ENCODE measurements at regions not wholly inside any gene's neighbourhood (a gene's known extent, or its start where the extent isn't known, plus 50 kb on each side); places are given as distances from the start of the nearest gene placed in this dataset.

- FAIRE-seq: no peak
Measured at GRCh38 chr12:78703820-78704525, 160.6 kb upstream of the SYT1 start.

- no peak for FAIRE-seq
Measured at GRCh38 chr12:78711954-78712353, 152.6 kb upstream of the SYT1 start.

GRCh38 chr12:78712834-78713481 lies 151.6 kb upstream of the SYT1 start:
- no peak for FAIRE-seq

DNA sequence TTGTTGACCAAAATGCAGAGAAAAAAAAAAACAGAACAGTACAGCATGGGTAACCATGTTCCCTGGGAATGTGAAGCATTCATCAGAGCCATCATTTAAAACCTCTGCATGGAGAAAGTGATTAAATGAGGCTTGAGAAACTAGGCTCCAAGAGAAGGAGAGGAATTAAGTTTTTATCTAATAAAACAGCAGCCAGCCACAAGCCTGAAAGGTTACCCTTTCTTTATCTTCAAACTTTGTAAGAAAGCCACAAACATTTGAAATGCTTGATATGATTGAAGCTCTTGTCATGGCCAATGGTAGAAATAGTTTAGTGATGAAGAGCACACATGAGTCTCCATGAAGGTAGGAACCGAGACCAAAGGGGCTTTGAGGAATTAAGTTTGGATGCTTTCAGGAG lies 144.9 kb upstream of the SYT1 start:
- no peak for FAIRE-seq

- FAIRE-seq: no peak
Measured at GRCh38 chr12:78721906-78722305, 142.7 kb upstream of the SYT1 start.

- no peak for FAIRE-seq
Measured at GRCh38 chr12:78725033-78725432, 139.5 kb upstream of the SYT1 start.

DNA sequence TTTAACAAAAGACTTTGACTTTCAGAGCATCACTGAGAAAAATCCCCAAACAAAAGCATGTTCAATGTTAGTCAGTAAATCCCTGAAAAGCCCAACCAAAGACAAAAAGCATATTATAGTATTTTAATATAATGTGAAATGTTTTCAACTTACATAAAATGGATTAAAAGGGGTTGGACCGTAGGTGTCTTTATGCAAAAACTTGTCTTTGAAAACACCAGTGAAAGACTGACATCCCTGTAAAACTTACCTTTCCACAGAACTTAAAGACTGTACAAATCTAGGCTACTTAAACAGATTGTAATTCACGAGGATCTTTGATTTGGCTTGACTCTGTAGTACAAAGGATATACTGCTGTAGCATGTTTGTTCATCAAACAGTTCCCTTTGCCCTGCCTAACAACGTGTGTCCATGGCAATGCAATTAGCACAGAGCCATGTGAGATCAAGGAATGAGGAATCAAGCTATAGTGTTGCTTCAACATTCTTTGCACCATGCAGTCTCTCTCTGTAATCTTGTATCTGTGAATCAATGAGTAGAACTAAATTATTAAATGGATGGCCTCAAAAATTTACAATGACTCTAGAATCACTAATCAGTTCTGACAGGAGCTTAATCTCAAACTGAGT lies 138.5 kb upstream of the SYT1 start:
- no peak for FAIRE-seq

GRCh38 chr12:78726854-78727253 lies 137.7 kb upstream of the SYT1 start:
- no peak for FAIRE-seq

DNA sequence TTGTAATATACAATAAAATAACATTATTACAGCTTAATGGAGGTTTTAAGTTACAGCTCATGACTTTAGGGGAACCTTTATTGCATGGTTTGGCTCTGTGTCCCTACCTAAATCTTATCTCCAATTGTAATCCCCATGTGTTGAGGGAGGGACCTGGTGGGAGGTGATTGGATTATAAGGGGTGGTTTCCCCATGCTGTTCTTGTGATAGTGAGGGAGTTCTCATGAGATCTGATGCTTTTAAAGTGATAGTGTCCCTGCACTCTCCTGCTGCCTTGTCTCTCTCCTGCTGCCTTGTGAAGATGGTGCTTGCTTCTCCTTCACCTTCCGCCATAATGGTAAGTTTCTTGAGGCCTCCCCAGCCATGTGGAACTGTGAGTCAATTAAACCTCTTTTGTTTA lies 132.1 kb upstream of the SYT1 start:
- FAIRE-seq: no peak

DNA sequence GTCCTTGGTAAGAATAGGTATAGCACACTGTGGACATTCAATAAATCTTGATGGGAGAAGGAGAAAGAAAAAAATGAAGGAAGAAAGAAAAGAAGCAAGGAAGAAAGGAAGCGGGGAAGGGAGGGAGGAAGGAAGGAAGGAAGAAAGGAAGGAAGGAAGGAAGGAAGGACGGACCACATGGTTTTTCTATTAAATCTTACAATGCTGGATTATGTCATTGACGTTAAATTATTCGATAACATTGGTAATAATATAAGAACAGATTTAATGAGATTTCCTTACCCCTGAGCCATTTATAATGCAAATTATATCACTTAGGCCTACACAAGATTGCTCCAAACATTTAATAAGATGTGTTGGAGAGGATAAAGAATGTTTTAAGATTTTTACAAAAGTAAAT lies 124.9 kb upstream of the SYT1 start:
- FAIRE-seq: no peak

DNA sequence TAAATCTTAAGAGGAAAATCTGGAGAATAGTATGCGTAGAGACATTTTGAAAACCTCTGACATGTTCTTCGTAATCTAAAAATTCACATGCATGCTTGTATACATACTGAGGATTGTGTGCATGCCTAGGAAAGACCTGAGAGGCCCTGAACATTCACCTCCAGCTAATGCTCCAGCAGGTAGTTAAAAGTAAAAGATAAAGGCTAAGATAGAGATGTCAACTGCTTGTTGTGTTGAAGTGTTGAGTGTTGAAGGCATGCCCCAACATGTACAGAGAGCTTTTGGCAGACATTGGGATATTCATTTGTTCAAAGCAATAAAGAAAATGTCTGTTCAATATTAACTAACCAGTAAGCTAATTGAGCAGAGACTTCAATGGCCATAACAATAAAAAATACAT lies 118.6 kb upstream of the SYT1 start:
- FAIRE-seq: no peak

GRCh38 chr12:78753058-78753457 lies 111.5 kb upstream of the SYT1 start:
- FAIRE-seq: no peak

GRCh38 chr12:78756936-78757335 lies 107.6 kb upstream of the SYT1 start:
- no peak for FAIRE-seq

- FAIRE-seq: no peak
Measured at GRCh38 chr12:78759367-78759766, 105.2 kb upstream of the SYT1 start.

- FAIRE-seq: no peak
Measured at GRCh38 chr12:78760906-78761305, 103.7 kb upstream of the SYT1 start.

GRCh38 chr12:78764913-78765312 lies 99.7 kb upstream of the SYT1 start:
- FAIRE-seq: no peak

GRCh38 chr12:78767264-78767981 lies 97.2 kb upstream of the SYT1 start:
- no peak for FAIRE-seq

DNA sequence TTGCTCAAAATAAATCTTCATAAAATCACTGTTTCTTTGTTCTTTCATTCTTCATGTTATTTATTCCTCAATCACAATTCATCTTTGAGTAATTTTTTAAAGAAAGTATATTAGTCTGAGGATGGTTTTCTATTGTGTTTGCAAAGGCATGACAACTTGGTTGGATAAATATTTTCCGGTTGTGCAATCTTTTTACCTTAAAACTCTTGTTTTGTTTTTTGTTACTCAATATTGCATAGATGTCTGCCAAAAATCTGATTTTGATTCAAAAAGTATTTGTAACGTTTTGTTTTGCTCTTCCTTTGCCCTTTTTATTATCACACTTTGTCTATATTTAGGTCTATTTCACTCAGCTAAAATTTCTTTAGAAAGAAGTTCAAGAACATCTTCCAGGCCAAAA lies 86.2 kb upstream of the SYT1 start:
- FAIRE-seq: no peak

- FAIRE-seq: no peak
Measured at GRCh38 chr12:78787576-78787975, 77.0 kb upstream of the SYT1 start.

- FAIRE-seq: no peak
Measured at GRCh38 chr12:78790148-78790547, 74.4 kb upstream of the SYT1 start.

GRCh38 chr12:78792052-78792698 lies 72.4 kb upstream of the SYT1 start:
- FAIRE-seq: no peak

- FAIRE-seq: no peak
Measured at GRCh38 chr12:78793491-78793890, 71.1 kb upstream of the SYT1 start.

DNA sequence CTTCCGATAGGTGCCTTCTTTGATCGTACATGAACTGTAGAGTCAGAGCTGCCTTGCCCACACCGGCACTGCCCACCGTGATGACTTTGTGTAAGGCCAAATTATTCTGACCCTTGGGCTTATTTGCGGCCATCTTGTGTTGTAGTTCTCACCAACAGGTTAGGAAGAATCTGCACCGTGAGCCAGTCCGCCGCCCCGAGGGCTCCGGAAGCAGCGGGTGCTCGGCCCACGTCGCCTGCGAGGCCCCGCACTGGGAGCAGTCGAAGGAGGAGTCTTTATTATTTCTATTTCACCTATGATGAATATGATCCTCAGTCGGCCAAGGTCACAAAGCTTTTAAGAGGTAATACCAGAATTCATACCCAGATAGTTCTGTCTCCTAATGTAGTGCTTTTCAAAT lies 70.6 kb upstream of the SYT1 start:
- no peak for FAIRE-seq
